Endothelial cell (in vitro differentiated cells): ENCODE measurements at regions not wholly inside any gene's neighbourhood (a gene's known extent, or its start where the extent isn't known, plus 50 kb on each side); places are given as distances from the start of the nearest gene placed in this dataset.

Experiments used
- DNase-seq: peaks from one replicate; pipeline ENCODE4 v3.0.0; 2021; ENCODE audit warnings: low spot score
- H3K27ac Mint-ChIP-seq: one replicate; pipeline ENCODE4 v1.8.0; 2021; ENCODE audit warnings: mixed read lengths, inconsistent platforms; ENCODE audit not compliant: unreplicated experiment
- H3K27me3 Mint-ChIP-seq: one replicate; pipeline ENCODE4 v1.8.0; 2021; ENCODE audit warnings: mild to moderate bottlenecking, moderate library complexity, mixed read lengths, inconsistent platforms; ENCODE audit not compliant: unreplicated experiment
- H3K36me3 Mint-ChIP-seq: one replicate; pipeline ENCODE4 v1.8.0; 2021; ENCODE audit warnings: mild to moderate bottlenecking, low read depth, mixed read lengths, inconsistent platforms; ENCODE audit not compliant: unreplicated experiment
- H3K4me1 Mint-ChIP-seq: one replicate; pipeline ENCODE4 v1.8.0; 2021; ENCODE audit warnings: mild to moderate bottlenecking, mixed read lengths, inconsistent platforms; ENCODE audit not compliant: unreplicated experiment
- H3K4me3 Mint-ChIP-seq: one replicate; pipeline ENCODE4 v1.8.0; 2021; ENCODE audit warnings: mild to moderate bottlenecking, mixed read lengths, inconsistent platforms; ENCODE audit not compliant: unreplicated experiment
- H3K9me3 Mint-ChIP-seq: one replicate; pipeline ENCODE4 v1.8.0; 2021; ENCODE audit warnings: mixed read lengths, inconsistent platforms; ENCODE audit not compliant: unreplicated experiment
- CTCF ChIP-seq: fragments of 200-600 bp; sonication (generic); IDR thresholded peaks from one replicate; pipeline ENCODE4 v1.5.0; 2021; ENCODE audit warnings: antibody characterized with exemption; ENCODE audit not compliant: unreplicated experiment

- Mint-ChIP-seq H3K36me3 (no peaks in the 10 kb centered on the region), H3K4me1 (peaks cover 7% of the 10 kb centered on the region), H3K4me3 (no peak overlapping the region), H3K27ac (no peak overlapping the region), H3K9me3 (no peaks in the 10 kb centered on the region), H3K27me3 (peaks cover 2% of the 10 kb centered on the region)
- no peak for DNase-seq
- no peak for TF ChIP-seq CTCF
Measured at GRCh38 chr5:57695179-57695578, 212.6 kb upstream of the ACTBL2 start.

GRCh38 chr5:57693488-57694305 lies 211.1 kb upstream of the ACTBL2 start:
- Mint-ChIP-seq H3K4me3 (no peak overlapping the region), H3K36me3 (no peaks in the 10 kb centered on the region), H3K27me3 (peaks cover 2% of the 10 kb centered on the region), H3K9me3 (no peaks in the 10 kb centered on the region), H3K27ac (no peak overlapping the region), H3K4me1 (peaks cover 4% of the 10 kb centered on the region)
- no peak for TF ChIP-seq CTCF
- DNase-seq, result no peak

GRCh38 chr5:57692582-57693487 lies 210.2 kb upstream of the ACTBL2 start:
- no peak overlapping the region for H3K27ac Mint-ChIP-seq
- H3K36me3 Mint-ChIP-seq, result no peaks in the 10 kb centered on the region
- peaks cover 2% of the 10 kb centered on the region for H3K27me3 Mint-ChIP-seq
- no peak overlapping the region for H3K4me3 Mint-ChIP-seq
- no peaks in the 10 kb centered on the region for H3K9me3 Mint-ChIP-seq
- no peak for TF ChIP-seq CTCF
- H3K4me1 Mint-ChIP-seq, result peaks cover 4% of the 10 kb centered on the region
- no peak for DNase-seq

GRCh38 chr5:57690724-57691123 lies 208.1 kb upstream of the ACTBL2 start:
- Mint-ChIP-seq H3K27me3 (peaks cover 2% of the 10 kb centered on the region), H3K9me3 (no peaks in the 10 kb centered on the region), H3K4me1 (peaks cover 4% of the 10 kb centered on the region), H3K4me3 (no peak overlapping the region), H3K36me3 (no peaks in the 10 kb centered on the region), H3K27ac (no peak overlapping the region)
- TF ChIP-seq CTCF, result no peak
- DNase-seq, result no peak
